ENCODE measurements at regions not wholly inside any gene's neighbourhood (a gene's known extent, or its start where the extent isn't known, plus 50 kb on each side); places are given as distances from the start of the nearest gene placed in this dataset.

- no peak for DNase-seq
These were observed 71.9 kb upstream of the UBL3 start for GRCh38 chr13:29922281-29922821.

- no peak for DNase-seq
These were observed 71.1 kb upstream of the UBL3 start for GRCh38 chr13:29921542-29921941.

- DNase-seq: no peak
These were observed 69.7 kb upstream of the UBL3 start for GRCh38 chr13:29920025-29920643.

GRCh38 chr13:29918845-29919244 lies 68.4 kb upstream of the UBL3 start:
- no peak for DNase-seq

GRCh38 chr13:29917650-29918049 lies 67.2 kb upstream of the UBL3 start:
- DNase-seq: no peak

- DNase-seq: no peak
These were observed 64.2 kb upstream of the UBL3 start for GRCh38 chr13:29914581-29914980.

GRCh38 chr13:29911781-29912418 lies 61.5 kb upstream of the UBL3 start:
- DNase-seq: no peak

- DNase-seq: no peak
These were observed 59.7 kb upstream of the UBL3 start for GRCh38 chr13:29909975-29910674.

GRCh38 chr13:29909081-29909730 lies 58.8 kb upstream of the UBL3 start:
- DNase-seq: no peak

GRCh38 chr13:29908416-29909080 lies 58.1 kb upstream of the UBL3 start:
- DNase-seq: no peak

- DNase-seq: peak; percentile 41
These were observed 57.3 kb upstream of the UBL3 start for GRCh38 chr13:29907670-29908069.

GRCh38 chr13:29906432-29907011 lies 56.1 kb upstream of the UBL3 start:
- DNase-seq: no peak

- no peak for DNase-seq
These were observed 55.4 kb upstream of the UBL3 start for GRCh38 chr13:29905845-29906244.

GRCh38 chr13:29903996-29904395 lies 53.6 kb upstream of the UBL3 start:
- DNase-seq: no peak

- DNase-seq: no peak
These were observed 53.1 kb upstream of the UBL3 start for GRCh38 chr13:29903543-29903942.

- no peak for DNase-seq
These were observed 52.4 kb upstream of the UBL3 start for GRCh38 chr13:29902632-29903305.

GRCh38 chr13:29901710-29902631 lies 51.6 kb upstream of the UBL3 start:
- no peak for DNase-seq
